ENCODE measurements at regions not wholly inside any gene's neighbourhood (a gene's known extent, or its start where the extent isn't known, plus 50 kb on each side); places are given as distances from the start of the nearest gene placed in this dataset.

GRCh38 chr2:6794448-6794847 lies 71.3 kb downstream of the CMPK2 start:
- no peaks in the 10 kb centered on the region for H3K36me3 Mint-ChIP-seq (ENCODE audit: low read depth)
- DNase-seq (no peak), ATAC-seq (no peak)
- no peak overlapping the region for H3K27ac Mint-ChIP-seq
- H3K9me3 ChIP-seq (ENCODE audit: control insufficient read depth, low read length, poor library complexity, severe bottlenecking), result no peaks in the 10 kb centered on the region
- H3K27me3 Mint-ChIP-seq, result peaks cover 43% of the 10 kb centered on the region
- no peaks in the 10 kb centered on the region for H3K4me1 Mint-ChIP-seq
- H3K4me3 Mint-ChIP-seq, result no peak overlapping the region
